GM12892 (cell line): ENCODE measurements at regions not wholly inside any gene's neighbourhood (a gene's known extent, or its start where the extent isn't known, plus 50 kb on each side); places are given as distances from the start of the nearest gene placed in this dataset.

Experiments used
- POLR2A ChIP-seq: IDR thresholded peaks from 2 replicates; pipeline ENCODE4 v1.6.1; 2011; ENCODE audit warnings: low read depth, low read length, control low read depth
- POLR2AphosphoS5 ChIP-seq: IDR thresholded peaks from 2 replicates; pipeline ENCODE4 v1.6.1; 2011; ENCODE audit warnings: low read depth, low read length, control low read depth
- TAF1 ChIP-seq: IDR thresholded peaks from 2 replicates; pipeline ENCODE4 v1.6.1; 2011; ENCODE audit warnings: low read depth, mild to moderate bottlenecking, control low read depth, low read length, borderline replicate concordance

DNA sequence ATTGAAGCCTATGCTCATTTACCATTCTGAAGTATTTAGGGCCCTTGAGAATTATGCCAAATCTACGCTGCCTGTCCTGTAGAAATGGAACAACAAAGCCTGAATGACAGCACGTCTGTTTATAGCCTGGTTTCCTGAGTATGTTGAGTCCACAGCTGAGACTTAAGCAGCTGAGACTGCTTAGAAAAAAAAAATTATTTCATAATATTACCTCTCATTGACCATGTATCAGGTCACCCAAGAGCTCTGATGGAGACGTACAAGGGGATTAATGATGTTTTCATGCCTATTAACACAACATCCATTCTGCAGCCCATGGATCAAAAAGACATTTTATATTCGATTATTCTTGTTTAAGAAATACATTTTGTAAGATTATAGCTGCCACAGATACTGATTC, 387.2 kb upstream of the NCAM2 start:
- no peak for TF ChIP-seq TAF1
- TF ChIP-seq POLR2AphosphoS5 = no peak
- TF ChIP-seq POLR2A = no peak
